GM12872 (cell line): ENCODE measurements at regions not wholly inside any gene's neighbourhood (a gene's known extent, or its start where the extent isn't known, plus 50 kb on each side); places are given as distances from the start of the nearest gene placed in this dataset.

Source experiments
- CTCF ChIP-seq: IDR thresholded peaks from 3 replicates; pipeline ENCODE4 v1.5.1; 2011; ENCODE audit warnings: low read depth, mild to moderate bottlenecking, low read length, moderate library complexity; ENCODE audit not compliant: insufficient read depth

- no peak for TF ChIP-seq CTCF
Measured at GRCh38 chr20:12699374-12700228, 309.2 kb upstream of the SPTLC3 start.

GRCh38 chr20:12700701-12701100, 308.1 kb upstream of the SPTLC3 start:
- TF ChIP-seq CTCF, result no peak

- no peak for TF ChIP-seq CTCF
Measured at GRCh38 chr20:12702312-12702711, 306.5 kb upstream of the SPTLC3 start.

GRCh38 chr20:12715371-12715770, 293.4 kb upstream of the SPTLC3 start:
- no peak for TF ChIP-seq CTCF

GRCh38 chr20:12715991-12716680, 292.6 kb upstream of the SPTLC3 start:
- no peak for TF ChIP-seq CTCF

- TF ChIP-seq CTCF, result no peak
Measured at GRCh38 chr20:12717061-12717460, 291.7 kb upstream of the SPTLC3 start.

- TF ChIP-seq CTCF, result no peak
Measured at GRCh38 chr20:12718619-12719018, 290.2 kb upstream of the SPTLC3 start.
